Middle frontal gyrus (tissue), 1 donor: ENCODE measurements at regions not wholly inside any gene's neighbourhood (a gene's known extent, or its start where the extent isn't known, plus 50 kb on each side); places are given as distances from the start of the nearest gene placed in this dataset.
"Not testable (repeated sequence)": the region's sequence is repeated elsewhere in the genome, so short reads cannot be mapped to it uniquely, and the experiment has no call there.

Experiments
- DNase-seq: peaks from one replicate; pipeline ENCODE4 v3.0.0-alpha.2; 2015; ENCODE audit warnings: low spot score; ENCODE audit errors: extremely low spot score

GRCh38 chr13:103531278-103531677 is 465.1 kb upstream of the SLC10A2 start:
- DNase-seq, result no peak

- no peak for DNase-seq
Measured at GRCh38 chr13:103528437-103528836, 462.2 kb upstream of the SLC10A2 start.

- DNase-seq, result no peak
Measured at GRCh38 chr13:103525530-103525929, 459.3 kb upstream of the SLC10A2 start.

GRCh38 chr13:103523858-103524257 is 457.6 kb upstream of the SLC10A2 start:
- no peak for DNase-seq

GRCh38 chr13:103521532-103521931 is 455.3 kb upstream of the SLC10A2 start:
- no peak for DNase-seq

- DNase-seq, result no peak
Measured at GRCh38 chr13:103517768-103518102, 451.5 kb upstream of the SLC10A2 start.

- no peak for DNase-seq
Measured at GRCh38 chr13:103517066-103517767, 451.0 kb upstream of the SLC10A2 start.

- no peak for DNase-seq
Measured at GRCh38 chr13:103516015-103516795, 450.0 kb upstream of the SLC10A2 start.

- DNase-seq, result no peak
Measured at GRCh38 chr13:103515410-103515809, 449.2 kb upstream of the SLC10A2 start.

- no peak for DNase-seq
Measured at GRCh38 chr13:103514619-103515018, 448.4 kb upstream of the SLC10A2 start.

GRCh38 chr13:103514188-103514587 is 448.0 kb upstream of the SLC10A2 start:
- no peak for DNase-seq

- no peak for DNase-seq
Measured at GRCh38 chr13:103510007-103510535, 443.9 kb upstream of the SLC10A2 start.

GRCh38 chr13:103497404-103497803 is 431.2 kb upstream of the SLC10A2 start:
- DNase-seq, result no peak

GRCh38 chr13:103487841-103488240 is 421.6 kb upstream of the SLC10A2 start:
- no peak for DNase-seq

- DNase-seq, result no peak
Measured at GRCh38 chr13:103473081-103473480, 406.9 kb upstream of the SLC10A2 start.

- no peak for DNase-seq
Measured at GRCh38 chr13:103471896-103472295, 405.7 kb upstream of the SLC10A2 start.

- no peak for DNase-seq
Measured at GRCh38 chr13:103469771-103470170, 403.6 kb upstream of the SLC10A2 start.

GRCh38 chr13:103466761-103467160 is 400.5 kb upstream of the SLC10A2 start:
- no peak for DNase-seq

- DNase-seq, result not testable (repeated sequence)
Measured at GRCh38 chr13:103460246-103460645, 394.0 kb upstream of the SLC10A2 start.

- DNase-seq, result not testable (repeated sequence)
Measured at GRCh38 chr13:103457050-103457449, 390.8 kb upstream of the SLC10A2 start.

GRCh38 chr13:103451656-103452055 is 385.4 kb upstream of the SLC10A2 start:
- DNase-seq, result no peak

- no peak for DNase-seq
Measured at GRCh38 chr13:103443604-103444003, 377.4 kb upstream of the SLC10A2 start.

GRCh38 chr13:103437651-103438050 is 371.4 kb upstream of the SLC10A2 start:
- DNase-seq, result no peak
